ENCODE measurements at regions not wholly inside any gene's neighbourhood (a gene's known extent, or its start where the extent isn't known, plus 50 kb on each side); places are given as distances from the start of the nearest gene placed in this dataset.

GRCh38 chr3:144129536-144130214 lies 158.1 kb downstream of the DIPK2A start:
- intact Hi-C loops (cut with micrococcal nuclease), result no loop called here
- Mint-ChIP-seq H3K4me3 (no peak overlapping the region), H3K9me3 (no peaks in the 10 kb centered on the region), H3K27ac (no peak overlapping the region), H3K27me3 (no peaks in the 10 kb centered on the region), H3K36me3 (ENCODE audit: low read depth) (no peaks in the 10 kb centered on the region), H3K4me1 (no peaks in the 10 kb centered on the region)
- peak; percentile 23 for DNase-seq

- Mint-ChIP-seq H3K36me3 (ENCODE audit: low read depth) (no peaks in the 10 kb centered on the region), H3K27ac (no peak overlapping the region), H3K4me3 (no peak overlapping the region), H3K27me3 (peaks cover 3% of the 10 kb centered on the region), H3K9me3 (no peaks in the 10 kb centered on the region), H3K4me1 (no peaks in the 10 kb centered on the region)
- DNase-seq, result no peak
- intact Hi-C loops (cut with micrococcal nuclease), result no loop called here
These were observed 169.5 kb downstream of the DIPK2A start for GRCh38 chr3:144141074-144141473.

- peaks cover 3% of the 10 kb centered on the region for H3K27me3 Mint-ChIP-seq
These were observed 169.9 kb downstream of the DIPK2A start for GRCh38 chr3:144141496-144141895.

GRCh38 chr3:144142151-144142840 lies 170.7 kb downstream of the DIPK2A start:
- intact Hi-C loops (cut with micrococcal nuclease), result no loop called here
- H3K36me3 Mint-ChIP-seq (ENCODE audit: low read depth), result no peaks in the 10 kb centered on the region
- H3K4me3 Mint-ChIP-seq, result no peak overlapping the region
- H3K4me1 Mint-ChIP-seq, result no peaks in the 10 kb centered on the region
- no peak overlapping the region for H3K27ac Mint-ChIP-seq
- H3K9me3 Mint-ChIP-seq, result no peaks in the 10 kb centered on the region
- H3K27me3 Mint-ChIP-seq, result peaks cover 3% of the 10 kb centered on the region
- DNase-seq, result no peak

More at GRCh38 chr3:144141496-144141895, 169.9 kb downstream of the DIPK2A start:
- intact Hi-C loops (cut with micrococcal nuclease), result no loop called here
- H3K27ac Mint-ChIP-seq, result no peak overlapping the region
- no peak overlapping the region for H3K4me3 Mint-ChIP-seq
- no peaks in the 10 kb centered on the region for H3K4me1 Mint-ChIP-seq
- no peaks in the 10 kb centered on the region for H3K9me3 Mint-ChIP-seq
- no peak for DNase-seq
- no peaks in the 10 kb centered on the region for H3K36me3 Mint-ChIP-seq (ENCODE audit: low read depth)

GRCh38 chr3:144148356-144148755 lies 176.7 kb downstream of the DIPK2A start:
- H3K4me3 Mint-ChIP-seq, result no peak overlapping the region
- no peak overlapping the region for H3K27ac Mint-ChIP-seq
- DNase-seq, result no peak
- intact Hi-C loops (cut with micrococcal nuclease), result no loop called here
- H3K27me3 Mint-ChIP-seq, result no peaks in the 10 kb centered on the region
- no peaks in the 10 kb centered on the region for H3K4me1 Mint-ChIP-seq
- no peaks in the 10 kb centered on the region for H3K9me3 Mint-ChIP-seq
- H3K36me3 Mint-ChIP-seq (ENCODE audit: low read depth), result no peaks in the 10 kb centered on the region

GRCh38 chr3:144151983-144152382 lies 180.4 kb downstream of the DIPK2A start:
- no peaks in the 10 kb centered on the region for H3K36me3 Mint-ChIP-seq (ENCODE audit: low read depth)
- intact Hi-C loops (cut with micrococcal nuclease), result no loop called here
- no peaks in the 10 kb centered on the region for H3K9me3 Mint-ChIP-seq
- DNase-seq, result no peak
- H3K4me1 Mint-ChIP-seq, result no peaks in the 10 kb centered on the region
- no peak overlapping the region for H3K4me3 Mint-ChIP-seq
- no peak overlapping the region for H3K27ac Mint-ChIP-seq
- no peaks in the 10 kb centered on the region for H3K27me3 Mint-ChIP-seq

GRCh38 chr3:144160627-144161026 lies 189.0 kb downstream of the DIPK2A start:
- no peak for DNase-seq
- no peaks in the 10 kb centered on the region for H3K36me3 Mint-ChIP-seq (ENCODE audit: low read depth)
- H3K27ac Mint-ChIP-seq, result no peak overlapping the region
- H3K9me3 Mint-ChIP-seq, result peaks cover 5% of the 10 kb centered on the region
- no peak overlapping the region for H3K4me3 Mint-ChIP-seq
- intact Hi-C loops (cut with micrococcal nuclease), result no loop called here
- H3K4me1 Mint-ChIP-seq, result no peaks in the 10 kb centered on the region
- H3K27me3 Mint-ChIP-seq, result no peaks in the 10 kb centered on the region

- Mint-ChIP-seq H3K9me3 (peaks cover 5% of the 10 kb centered on the region), H3K36me3 (ENCODE audit: low read depth) (no peaks in the 10 kb centered on the region), H3K4me1 (no peaks in the 10 kb centered on the region), H3K4me3 (no peak overlapping the region), H3K27me3 (no peaks in the 10 kb centered on the region), H3K27ac (no peak overlapping the region)
- no peak for DNase-seq
- intact Hi-C loops (cut with micrococcal nuclease), result no loop called here
These were observed 190.4 kb downstream of the DIPK2A start for GRCh38 chr3:144162042-144162441.

- peaks cover 2% of the 10 kb centered on the region for H3K9me3 Mint-ChIP-seq
- H3K27ac Mint-ChIP-seq, result no peak overlapping the region
- H3K36me3 Mint-ChIP-seq (ENCODE audit: low read depth), result no peaks in the 10 kb centered on the region
- H3K4me3 Mint-ChIP-seq, result no peak overlapping the region
- no peaks in the 10 kb centered on the region for H3K27me3 Mint-ChIP-seq
- no peaks in the 10 kb centered on the region for H3K4me1 Mint-ChIP-seq
- no peak for DNase-seq
- intact Hi-C loops (cut with micrococcal nuclease), result no loop called here
These were observed 192.7 kb downstream of the DIPK2A start for GRCh38 chr3:144164352-144164751.

- Mint-ChIP-seq H3K36me3 (ENCODE audit: low read depth) (no peaks in the 10 kb centered on the region), H3K27ac (no peak overlapping the region), H3K4me3 (no peak overlapping the region), H3K27me3 (no peaks in the 10 kb centered on the region), H3K4me1 (no peaks in the 10 kb centered on the region), H3K9me3 (no peaks in the 10 kb centered on the region)
- no peak for DNase-seq
- intact Hi-C loops (cut with micrococcal nuclease), result no loop called here
These were observed 193.9 kb downstream of the DIPK2A start for GRCh38 chr3:144165482-144165881.

GRCh38 chr3:144167634-144168033 lies 196.0 kb downstream of the DIPK2A start:
- peak; percentile 29 for DNase-seq
- Mint-ChIP-seq H3K27ac (no peak overlapping the region), H3K27me3 (no peaks in the 10 kb centered on the region), H3K36me3 (ENCODE audit: low read depth) (no peaks in the 10 kb centered on the region), H3K4me1 (no peaks in the 10 kb centered on the region), H3K4me3 (no peak overlapping the region), H3K9me3 (no peaks in the 10 kb centered on the region)
- intact Hi-C loops (cut with micrococcal nuclease), result no loop called here

GRCh38 chr3:144173491-144173890 lies 201.9 kb downstream of the DIPK2A start:
- intact Hi-C loops (cut with micrococcal nuclease), result no loop called here
- Mint-ChIP-seq H3K4me1 (no peaks in the 10 kb centered on the region), H3K9me3 (no peaks in the 10 kb centered on the region), H3K27ac (no peak overlapping the region), H3K4me3 (no peak overlapping the region), H3K36me3 (ENCODE audit: low read depth) (no peaks in the 10 kb centered on the region), H3K27me3 (no peaks in the 10 kb centered on the region)
- DNase-seq, result no peak

- DNase-seq, result no peak
- H3K4me3 Mint-ChIP-seq, result no peak overlapping the region
- H3K36me3 Mint-ChIP-seq (ENCODE audit: low read depth), result no peaks in the 10 kb centered on the region
- H3K4me1 Mint-ChIP-seq, result no peaks in the 10 kb centered on the region
- intact Hi-C loops (cut with micrococcal nuclease), result no loop called here
- H3K27ac Mint-ChIP-seq, result no peak overlapping the region
- H3K27me3 Mint-ChIP-seq, result no peaks in the 10 kb centered on the region
- H3K9me3 Mint-ChIP-seq, result no peaks in the 10 kb centered on the region
These were observed 204.2 kb downstream of the DIPK2A start for GRCh38 chr3:144175644-144176425.

- no peaks in the 10 kb centered on the region for H3K36me3 Mint-ChIP-seq (ENCODE audit: low read depth)
- H3K4me3 Mint-ChIP-seq, result no peak overlapping the region
- intact Hi-C loops (cut with micrococcal nuclease), result no loop called here
- H3K4me1 Mint-ChIP-seq, result no peaks in the 10 kb centered on the region
- no peaks in the 10 kb centered on the region for H3K27me3 Mint-ChIP-seq
- no peak overlapping the region for H3K27ac Mint-ChIP-seq
- no peaks in the 10 kb centered on the region for H3K9me3 Mint-ChIP-seq
- no peak for DNase-seq
These were observed 206.0 kb downstream of the DIPK2A start for GRCh38 chr3:144177649-144178048.
